NT2/D1 (cell line): ENCODE measurements at regions not wholly inside any gene's neighbourhood (a gene's known extent, or its start where the extent isn't known, plus 50 kb on each side); places are given as distances from the start of the nearest gene placed in this dataset.

Experiments
- DNase-seq: peaks from one replicate; pipeline ENCODE4 v3.0.0-alpha.2; 2011; ENCODE audit warnings: low read depth, low spot score
- H3K27me3 ChIP-seq: 2 replicates; pipeline ENCODE4 v1.6.0; 2011; ENCODE audit warnings: mild to moderate bottlenecking; ENCODE audit not compliant: insufficient read length, insufficient read depth
- H3K36me3 ChIP-seq: 2 replicates; pipeline ENCODE4 v1.6.1; 2011; ENCODE audit warnings: mild to moderate bottlenecking, low read length, mixed read lengths; ENCODE audit not compliant: insufficient read depth, insufficient read length
- H3K4me1 ChIP-seq: 2 replicates; pipeline ENCODE4 v1.5.1; 2011; ENCODE audit not compliant: insufficient read depth, insufficient read length
- H3K4me3 ChIP-seq: 2 replicates; pipeline ENCODE4 v1.5.1; 2011; ENCODE audit warnings: low read depth; ENCODE audit not compliant: insufficient read length
- H3K9ac ChIP-seq: 2 replicates; pipeline ENCODE4 v1.6.0; 2011; ENCODE audit warnings: low read depth; ENCODE audit not compliant: insufficient read length
- H3K9me3 ChIP-seq: 2 replicates; pipeline ENCODE4 v1.5.1; 2011; ENCODE audit warnings: mild to moderate bottlenecking, low read length; ENCODE audit not compliant: insufficient read depth
- SUZ12 ChIP-seq: IDR thresholded peaks from 2 replicates; pipeline ENCODE4 v1.6.1; 2011; ENCODE audit not compliant: insufficient read length, insufficient read depth; ENCODE audit errors: extremely low read depth
- YY1 ChIP-seq: IDR thresholded peaks from 2 replicates; pipeline ENCODE4 v1.6.1; 2011; ENCODE audit not compliant: insufficient read length, insufficient read depth
- ZNF274 ChIP-seq: IDR thresholded peaks from 2 replicates; pipeline ENCODE4 v1.6.1; 2011; ENCODE audit warnings: mild to moderate bottlenecking, low read depth, low read length

- Histone ChIP-seq H3K4me1 (no peaks in the 10 kb centered on the region), H3K4me3 (no peak overlapping the region), H3K36me3 (no peaks in the 10 kb centered on the region), H3K9ac (no peak overlapping the region), H3K9me3 (no peaks in the 10 kb centered on the region), H3K27me3 (no peaks in the 10 kb centered on the region)
- no peak for DNase-seq
- no peak for TF ChIP-seq ZNF274
- TF ChIP-seq SUZ12, result no peak
- no peak for TF ChIP-seq YY1
Measured at GRCh38 chr11:91394073-91394726, 830.4 kb upstream of the FAT3 start.

- no peak overlapping the region for H3K9ac ChIP-seq
- DNase-seq, result no peak
- TF ChIP-seq YY1, result no peak
- no peak for TF ChIP-seq SUZ12
- TF ChIP-seq ZNF274, result no peak
- no peaks in the 10 kb centered on the region for H3K9me3 ChIP-seq
- H3K36me3 ChIP-seq, result no peaks in the 10 kb centered on the region
- no peak overlapping the region for H3K4me3 ChIP-seq
- H3K4me1 ChIP-seq, result no peaks in the 10 kb centered on the region
- no peaks in the 10 kb centered on the region for H3K27me3 ChIP-seq
Measured at GRCh38 chr11:91382946-91383345, 841.7 kb upstream of the FAT3 start.

- H3K9ac ChIP-seq, result no peak overlapping the region
- H3K4me3 ChIP-seq, result no peak overlapping the region
- no peaks in the 10 kb centered on the region for H3K27me3 ChIP-seq
- no peaks in the 10 kb centered on the region for H3K4me1 ChIP-seq
- H3K9me3 ChIP-seq, result no peaks in the 10 kb centered on the region
- DNase-seq, result no peak
- no peaks in the 10 kb centered on the region for H3K36me3 ChIP-seq
- no peak for TF ChIP-seq ZNF274
- TF ChIP-seq YY1, result no peak
- TF ChIP-seq SUZ12, result no peak
Measured at GRCh38 chr11:91374794-91375193, 849.8 kb upstream of the FAT3 start.

DNA sequence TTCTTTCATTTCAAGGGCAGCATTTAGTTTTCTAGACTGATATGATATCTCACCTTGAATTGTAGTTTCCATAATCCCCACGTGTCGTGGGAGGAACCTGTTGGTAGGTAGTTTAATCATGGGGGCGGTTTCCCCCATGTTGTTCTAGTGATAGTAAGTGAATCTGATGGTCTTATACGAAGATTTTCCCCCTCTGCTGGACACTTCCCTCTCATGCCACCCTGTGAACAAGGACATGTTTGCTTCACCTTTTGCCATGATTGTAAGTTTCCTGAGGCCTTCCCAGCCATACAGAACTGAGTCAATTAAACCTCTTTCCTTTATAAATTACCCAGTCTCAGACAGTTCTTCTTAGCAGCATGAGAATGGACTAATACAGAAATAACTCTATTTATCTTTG is 851.1 kb upstream of the FAT3 start:
- no peak for DNase-seq
- no peaks in the 10 kb centered on the region for H3K4me1 ChIP-seq
- TF ChIP-seq YY1 (no peak), ZNF274 (no peak)
- H3K9ac ChIP-seq, result no peak overlapping the region
- no peaks in the 10 kb centered on the region for H3K9me3 ChIP-seq
- no peaks in the 10 kb centered on the region for H3K36me3 ChIP-seq
- H3K27me3 ChIP-seq, result no peaks in the 10 kb centered on the region
- H3K4me3 ChIP-seq, result no peak overlapping the region

DNA sequence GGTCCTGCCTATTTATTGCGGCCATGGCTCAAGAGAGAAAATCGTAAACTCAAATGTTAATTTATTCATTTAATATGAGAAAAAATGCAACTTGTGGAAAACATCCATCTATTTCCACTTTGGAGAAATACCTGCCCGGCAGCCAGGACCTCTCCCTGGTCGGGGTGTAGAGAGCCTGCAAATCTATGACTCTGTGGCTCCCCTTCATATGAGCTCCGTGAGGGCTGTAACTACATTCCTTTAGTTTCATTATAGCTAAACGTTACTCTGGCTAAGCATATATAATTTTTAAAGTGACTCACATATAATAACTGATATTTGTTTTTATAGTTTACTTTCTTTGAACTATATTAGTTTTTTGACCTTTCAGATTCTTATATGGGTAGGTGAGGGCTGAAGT is 857.8 kb upstream of the FAT3 start:
- Histone ChIP-seq H3K36me3 (no peaks in the 10 kb centered on the region), H3K4me1 (no peaks in the 10 kb centered on the region), H3K27me3 (no peaks in the 10 kb centered on the region), H3K9me3 (no peaks in the 10 kb centered on the region), H3K9ac (no peak overlapping the region), H3K4me3 (no peak overlapping the region)
- TF ChIP-seq YY1 (no peak), ZNF274 (no peak), SUZ12 (no peak)
- no peak for DNase-seq

DNA sequence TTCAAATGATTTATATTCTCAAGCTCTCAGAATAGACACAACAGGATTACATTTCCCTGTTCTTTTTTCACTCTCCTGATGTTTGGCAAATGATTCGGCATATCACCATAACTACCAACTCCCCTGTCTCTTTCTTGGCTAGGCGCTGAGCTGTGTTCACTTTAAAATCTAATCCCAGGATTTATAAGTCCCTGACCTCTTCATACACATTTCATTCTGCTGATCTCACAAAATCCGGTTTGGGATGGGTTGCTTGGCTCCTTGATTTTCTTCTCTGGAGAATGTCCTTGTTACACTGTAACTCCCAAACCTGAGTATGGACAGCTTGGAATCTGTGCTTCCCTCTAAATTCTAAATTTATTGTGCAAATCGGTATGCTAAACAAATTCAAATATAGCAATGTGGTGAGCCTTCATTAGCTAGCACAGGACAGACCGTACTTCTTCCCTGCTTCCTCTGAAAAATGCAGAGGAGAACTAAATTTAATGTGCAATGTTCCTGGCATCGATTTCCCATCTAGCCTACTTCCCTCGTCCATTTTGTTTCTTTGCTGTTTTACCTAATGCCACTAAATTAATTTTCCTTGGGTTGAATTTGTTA is 858.5 kb upstream of the FAT3 start:
- no peak for DNase-seq
- TF ChIP-seq ZNF274 (no peak), SUZ12 (no peak), YY1 (no peak)
- no peak overlapping the region for H3K4me3 ChIP-seq
- no peak overlapping the region for H3K9ac ChIP-seq
- H3K27me3 ChIP-seq, result no peaks in the 10 kb centered on the region
- no peaks in the 10 kb centered on the region for H3K4me1 ChIP-seq
- no peaks in the 10 kb centered on the region for H3K9me3 ChIP-seq
- no peaks in the 10 kb centered on the region for H3K36me3 ChIP-seq

DNA sequence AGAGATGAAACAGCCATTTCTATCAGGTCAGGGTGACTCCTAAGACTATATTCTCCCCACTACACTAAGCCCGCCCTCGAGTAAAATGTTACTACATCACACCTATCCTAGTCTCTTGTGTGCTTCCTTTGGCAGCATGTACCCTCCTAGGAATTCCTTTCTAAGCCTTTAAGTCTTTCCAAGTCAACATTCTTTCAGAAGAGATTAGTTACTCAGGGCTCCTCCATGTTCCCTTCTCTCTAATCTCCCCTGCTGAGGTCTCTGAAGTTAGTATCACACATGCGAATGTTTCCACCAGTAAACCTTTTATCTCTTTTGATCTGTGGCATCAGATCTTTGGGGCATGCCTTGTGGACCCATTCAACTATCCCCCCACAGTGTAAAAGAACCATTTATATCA is 873.7 kb upstream of the FAT3 start:
- no peak overlapping the region for H3K4me3 ChIP-seq
- H3K9ac ChIP-seq, result no peak overlapping the region
- H3K27me3 ChIP-seq, result no peaks in the 10 kb centered on the region
- no peaks in the 10 kb centered on the region for H3K9me3 ChIP-seq
- TF ChIP-seq YY1, result no peak
- no peak for TF ChIP-seq ZNF274
- TF ChIP-seq SUZ12, result no peak
- H3K36me3 ChIP-seq, result no peaks in the 10 kb centered on the region
- H3K4me1 ChIP-seq, result no peaks in the 10 kb centered on the region
- DNase-seq, result peak; percentile 25

- no peak overlapping the region for H3K9ac ChIP-seq
- H3K27me3 ChIP-seq, result no peaks in the 10 kb centered on the region
- no peaks in the 10 kb centered on the region for H3K36me3 ChIP-seq
- TF ChIP-seq YY1, result no peak
- no peaks in the 10 kb centered on the region for H3K4me1 ChIP-seq
- no peak overlapping the region for H3K4me3 ChIP-seq
- DNase-seq, result no peak
- peaks cover 8% of the 10 kb centered on the region; the same call in 1 of the 2 replicates for H3K9me3 ChIP-seq
Measured at GRCh38 chr11:91326751-91327150, 897.9 kb upstream of the FAT3 start.
